ENCODE measurements at regions not wholly inside any gene's neighbourhood (a gene's known extent, or its start where the extent isn't known, plus 50 kb on each side); places are given as distances from the start of the nearest gene placed in this dataset.

DNA sequence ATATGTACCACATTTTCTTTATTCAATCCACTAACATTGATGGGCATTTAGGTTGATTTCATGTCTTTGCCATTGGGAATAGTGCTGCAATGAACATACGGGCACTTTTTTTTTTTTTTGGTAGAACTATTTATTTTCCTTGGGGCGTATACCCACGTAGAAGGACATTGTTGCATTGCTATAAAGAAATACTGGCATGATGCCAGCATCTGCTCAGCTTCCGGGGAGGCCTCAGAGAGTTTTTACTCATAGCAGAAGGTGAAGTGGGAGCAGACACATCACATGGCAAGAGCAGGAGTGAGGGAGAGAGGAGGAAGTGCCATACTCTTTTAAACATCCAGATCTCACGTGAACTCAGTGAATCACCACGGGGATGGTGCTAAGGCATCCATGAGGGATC is 197.0 kb downstream of the SQOR start:
- TF ChIP-seq, protein P1, sequence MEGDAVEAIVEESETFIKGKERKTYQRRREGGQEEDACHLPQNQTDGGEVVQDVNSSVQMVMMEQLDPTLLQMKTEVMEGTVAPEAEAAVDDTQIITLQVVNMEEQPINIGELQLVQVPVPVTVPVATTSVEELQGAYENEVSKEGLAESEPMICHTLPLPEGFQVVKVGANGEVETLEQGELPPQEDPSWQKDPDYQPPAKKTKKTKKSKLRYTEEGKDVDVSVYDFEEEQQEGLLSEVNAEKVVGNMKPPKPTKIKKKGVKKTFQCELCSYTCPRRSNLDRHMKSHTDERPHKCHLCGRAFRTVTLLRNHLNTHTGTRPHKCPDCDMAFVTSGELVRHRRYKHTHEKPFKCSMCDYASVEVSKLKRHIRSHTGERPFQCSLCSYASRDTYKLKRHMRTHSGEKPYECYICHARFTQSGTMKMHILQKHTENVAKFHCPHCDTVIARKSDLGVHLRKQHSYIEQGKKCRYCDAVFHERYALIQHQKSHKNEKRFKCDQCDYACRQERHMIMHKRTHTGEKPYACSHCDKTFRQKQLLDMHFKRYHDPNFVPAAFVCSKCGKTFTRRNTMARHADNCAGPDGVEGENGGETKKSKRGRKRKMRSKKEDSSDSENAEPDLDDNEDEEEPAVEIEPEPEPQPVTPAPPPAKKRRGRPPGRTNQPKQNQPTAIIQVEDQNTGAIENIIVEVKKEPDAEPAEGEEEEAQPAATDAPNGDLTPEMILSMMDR (IDR thresholded peaks at IDR 0.05; ENCODE audit: low read depth, low read length): no peak
- no peak for TF ChIP-seq POLR2A (IDR thresholded peaks at IDR 0.05; ENCODE audit: extremely low read depth, insufficient read length)
